ENCODE measurements at regions not wholly inside any gene's neighbourhood (a gene's known extent, or its start where the extent isn't known, plus 50 kb on each side); places are given as distances from the start of the nearest gene placed in this dataset.

DNA sequence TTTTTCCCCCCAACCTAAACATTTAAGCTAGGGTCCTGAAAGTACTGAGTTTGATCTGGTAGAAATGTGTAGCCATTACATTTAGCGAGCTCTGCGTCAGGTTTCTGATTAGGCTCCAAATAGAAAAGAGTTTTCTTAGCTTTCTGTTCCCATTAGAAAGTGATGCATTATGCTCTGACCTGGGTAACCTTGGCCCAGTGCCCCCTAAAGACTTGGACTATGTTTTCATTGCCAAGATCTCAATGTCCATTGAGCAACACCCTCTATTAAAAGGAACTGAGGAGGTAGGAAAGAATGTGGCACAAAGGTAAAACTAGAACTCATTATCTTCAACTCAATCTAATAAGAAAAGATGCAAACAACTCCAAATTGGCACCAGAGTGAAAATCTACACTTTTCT lies 358.9 kb upstream of the PCSK5 start:
- H3K79me2 ChIP-seq (ENCODE audit: control insufficient read depth, insufficient read depth, low read length) = no peaks in the 10 kb centered on the region
- H3K23ac ChIP-seq (ENCODE audit: low read length) = no peak overlapping the region
- no peak overlapping the region for H3K27ac ChIP-seq (ENCODE audit: low read depth, low read length)
- no peak overlapping the region for H3K18ac ChIP-seq (ENCODE audit: low read length)
- H3K4me3 ChIP-seq (ENCODE audit: low read length) = no peak overlapping the region
- H3K4ac ChIP-seq (ENCODE audit: low read depth, low read length) = no peak overlapping the region
- no peak overlapping the region for H2BK15ac ChIP-seq (replicated peaks; ENCODE audit: low read depth)
- no peak overlapping the region for H4K8ac ChIP-seq (ENCODE audit: low read depth, low read length)
- no peak overlapping the region for H3K4me2 ChIP-seq (ENCODE audit: low read length)
- no peaks in the 10 kb centered on the region for H3K36me3 ChIP-seq (ENCODE audit: control insufficient read depth, insufficient read depth, low read length)
- no CpG with 5 or more reads among the region's 2 CpGs for WGBS (ENCODE audit: extremely low coverage, insufficient coverage, low lambda C conversion rate)
- DNase-seq = no peak
- H3K79me1 ChIP-seq (ENCODE audit: low read length) = no peaks in the 10 kb centered on the region
- no peak overlapping the region for H2BK120ac ChIP-seq (ENCODE audit: low read depth, low read length)
- no peak overlapping the region for H3K9ac ChIP-seq (ENCODE audit: low read length)
- H3K56ac ChIP-seq (ENCODE audit: low read length) = no peak overlapping the region
- no peak overlapping the region for H4K5ac ChIP-seq (ENCODE audit: low read length)
- H3K4me1 ChIP-seq (ENCODE audit: control insufficient read depth, low read depth, low read length) = no peaks in the 10 kb centered on the region
- H3K27me3 ChIP-seq (ENCODE audit: insufficient read depth, low read length, poor library complexity) = no peaks in the 10 kb centered on the region
- no peak overlapping the region for H2BK5ac ChIP-seq (ENCODE audit: low read length)
- H2AK5ac ChIP-seq (ENCODE audit: low read length) = no peak overlapping the region

DNA sequence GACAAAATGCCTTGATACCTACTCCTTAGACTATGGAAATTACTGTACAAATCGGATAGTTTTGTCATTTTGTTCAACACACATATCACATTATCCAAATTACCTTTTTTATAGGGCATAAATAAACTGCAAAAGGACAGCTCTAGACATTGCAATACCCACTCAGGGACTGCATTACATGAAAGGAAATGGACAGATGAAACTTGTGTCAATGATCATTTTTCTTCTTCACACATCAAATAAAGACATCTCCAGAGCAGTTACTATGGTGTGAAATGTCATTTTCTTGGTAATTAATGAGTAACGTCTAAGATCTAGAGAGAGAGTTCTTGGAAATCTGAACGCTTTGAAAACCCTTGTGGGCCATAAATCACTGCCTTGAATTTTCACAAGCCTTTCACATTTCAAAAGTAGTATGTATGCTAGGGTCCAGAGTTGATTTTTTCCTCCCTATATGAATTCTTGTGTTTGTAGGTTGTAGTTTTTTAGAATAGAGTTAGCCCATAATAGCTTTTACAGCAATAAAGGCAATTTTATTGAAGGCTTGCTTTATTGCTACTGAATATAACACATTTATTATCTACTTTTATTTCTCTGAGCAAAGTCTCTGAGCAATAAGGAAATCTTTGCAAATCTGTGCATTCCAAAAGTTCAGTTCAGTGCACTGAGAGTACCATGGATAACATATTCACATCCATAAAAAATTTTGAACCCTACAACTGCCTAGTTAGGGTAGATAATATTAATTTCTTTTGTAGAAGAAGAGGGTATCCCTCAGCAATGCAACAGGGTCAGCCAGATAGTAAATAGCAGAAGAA lies 358.0 kb upstream of the PCSK5 start:
- no peak overlapping the region for H2BK5ac ChIP-seq (ENCODE audit: low read length)
- H3K79me1 ChIP-seq (ENCODE audit: low read length) = no peaks in the 10 kb centered on the region
- H3K36me3 ChIP-seq (ENCODE audit: control insufficient read depth, insufficient read depth, low read length) = no peaks in the 10 kb centered on the region
- no peak overlapping the region for H3K4me3 ChIP-seq (ENCODE audit: low read length)
- H3K27ac ChIP-seq (ENCODE audit: low read depth, low read length) = no peak overlapping the region
- H2BK15ac ChIP-seq (replicated peaks; ENCODE audit: low read depth) = no peak overlapping the region
- no peak overlapping the region for H3K18ac ChIP-seq (ENCODE audit: low read length)
- H3K27me3 ChIP-seq (ENCODE audit: insufficient read depth, low read length, poor library complexity) = no peaks in the 10 kb centered on the region
- no peaks in the 10 kb centered on the region for H3K79me2 ChIP-seq (ENCODE audit: control insufficient read depth, insufficient read depth, low read length)
- H3K9ac ChIP-seq (ENCODE audit: low read length) = no peak overlapping the region
- no peak overlapping the region for H2BK120ac ChIP-seq (ENCODE audit: low read depth, low read length)
- no peak overlapping the region for H4K5ac ChIP-seq (ENCODE audit: low read length)
- H4K8ac ChIP-seq (ENCODE audit: low read depth, low read length) = no peak overlapping the region
- H2AK5ac ChIP-seq (ENCODE audit: low read length) = no peak overlapping the region
- H3K23ac ChIP-seq (ENCODE audit: low read length) = no peak overlapping the region
- H3K4me1 ChIP-seq (ENCODE audit: control insufficient read depth, low read depth, low read length) = no peaks in the 10 kb centered on the region
- no peak overlapping the region for H3K4me2 ChIP-seq (ENCODE audit: low read length)
- WGBS (ENCODE audit: extremely low coverage, insufficient coverage, low lambda C conversion rate) = no CpG with 5 or more reads among the region's 3 CpGs
- no peak for DNase-seq
- H3K4ac ChIP-seq (ENCODE audit: low read depth, low read length) = no peak overlapping the region
- H3K56ac ChIP-seq (ENCODE audit: low read length) = no peak overlapping the region

DNA sequence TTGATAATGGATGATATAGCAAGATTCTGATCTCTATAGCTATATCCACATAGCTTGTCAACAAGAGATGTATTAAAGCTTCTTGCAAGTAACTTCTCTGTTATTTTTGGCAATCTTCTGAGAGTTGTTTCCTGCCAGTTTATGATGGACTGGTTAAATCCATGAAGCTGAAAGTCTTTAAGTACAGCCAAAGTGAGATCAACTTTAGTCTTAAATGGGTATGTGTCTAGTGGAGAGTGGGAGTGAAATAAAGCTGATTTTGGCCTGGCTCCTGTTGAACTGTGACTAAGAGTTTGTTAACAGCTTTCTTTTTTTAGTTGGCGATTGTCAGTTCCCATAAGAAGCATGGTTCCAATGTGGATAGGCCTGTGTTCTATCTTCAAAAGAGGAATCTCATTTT lies 350.9 kb upstream of the PCSK5 start:
- H3K18ac ChIP-seq (ENCODE audit: low read length) = no peak overlapping the region
- H3K27me3 ChIP-seq (ENCODE audit: insufficient read depth, low read length, poor library complexity) = no peaks in the 10 kb centered on the region
- no peak overlapping the region for H4K8ac ChIP-seq (ENCODE audit: low read depth, low read length)
- H3K4me3 ChIP-seq (ENCODE audit: low read length) = no peak overlapping the region
- H3K79me2 ChIP-seq (ENCODE audit: control insufficient read depth, insufficient read depth, low read length) = no peaks in the 10 kb centered on the region
- DNase-seq = no peak
- no peak overlapping the region for H3K56ac ChIP-seq (ENCODE audit: low read length)
- H2BK15ac ChIP-seq (replicated peaks; ENCODE audit: low read depth) = no peak overlapping the region
- H3K79me1 ChIP-seq (ENCODE audit: low read length) = no peaks in the 10 kb centered on the region
- no CpG with 5 or more reads among the region's 1 CpG for WGBS (ENCODE audit: extremely low coverage, insufficient coverage, low lambda C conversion rate)
- H2BK120ac ChIP-seq (ENCODE audit: low read depth, low read length) = no peak overlapping the region
- no peak overlapping the region for H3K9ac ChIP-seq (ENCODE audit: low read length)
- H3K36me3 ChIP-seq (ENCODE audit: control insufficient read depth, insufficient read depth, low read length) = no peaks in the 10 kb centered on the region
- H2BK5ac ChIP-seq (ENCODE audit: low read length) = no peak overlapping the region
- no peak overlapping the region for H3K23ac ChIP-seq (ENCODE audit: low read length)
- H3K4me2 ChIP-seq (ENCODE audit: low read length) = no peak overlapping the region
- no peak overlapping the region for H3K27ac ChIP-seq (ENCODE audit: low read depth, low read length)
- no peak overlapping the region for H2AK5ac ChIP-seq (ENCODE audit: low read length)
- no peaks in the 10 kb centered on the region for H3K4me1 ChIP-seq (ENCODE audit: control insufficient read depth, low read depth, low read length)
- no peak overlapping the region for H3K4ac ChIP-seq (ENCODE audit: low read depth, low read length)
- H4K5ac ChIP-seq (ENCODE audit: low read length) = no peak overlapping the region

DNA sequence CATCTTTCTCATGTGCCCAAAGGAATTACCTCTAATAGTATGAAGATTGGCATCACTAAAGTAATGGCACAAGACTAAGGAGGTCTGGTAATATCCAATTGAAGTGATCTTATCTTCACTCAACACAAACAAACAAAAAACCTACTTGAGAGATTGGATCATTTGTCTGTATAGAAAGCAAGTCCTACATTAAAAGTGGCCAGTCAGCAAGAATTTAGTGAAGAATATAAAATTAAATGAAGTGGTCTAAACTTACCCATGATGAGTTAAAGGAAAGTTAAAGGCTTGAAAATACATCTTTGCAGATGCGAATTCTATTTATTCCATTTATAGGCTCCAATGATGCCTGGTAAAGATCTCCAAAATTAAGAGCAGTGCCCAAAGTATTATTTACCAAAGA lies 350.3 kb upstream of the PCSK5 start:
- Histone ChIP-seq H2BK5ac (ENCODE audit: low read length) (no peak overlapping the region), H3K79me1 (ENCODE audit: low read length) (no peaks in the 10 kb centered on the region), H4K5ac (ENCODE audit: low read length) (no peak overlapping the region), H3K4me2 (ENCODE audit: low read length) (no peak overlapping the region), H3K4me3 (ENCODE audit: low read length) (no peak overlapping the region), H3K36me3 (ENCODE audit: control insufficient read depth, insufficient read depth, low read length) (no peaks in the 10 kb centered on the region), H3K23ac (ENCODE audit: low read length) (no peak overlapping the region), H3K18ac (ENCODE audit: low read length) (no peak overlapping the region), H3K79me2 (ENCODE audit: control insufficient read depth, insufficient read depth, low read length) (no peaks in the 10 kb centered on the region), H3K27me3 (ENCODE audit: insufficient read depth, low read length, poor library complexity) (no peaks in the 10 kb centered on the region), H2BK120ac (ENCODE audit: low read depth, low read length) (no peak overlapping the region), H3K4ac (ENCODE audit: low read depth, low read length) (no peak overlapping the region), H2AK5ac (ENCODE audit: low read length) (no peak overlapping the region), H4K8ac (ENCODE audit: low read depth, low read length) (no peak overlapping the region), H2BK15ac (replicated peaks; ENCODE audit: low read depth) (no peak overlapping the region), H3K9ac (ENCODE audit: low read length) (no peak overlapping the region), H3K27ac (ENCODE audit: low read depth, low read length) (no peak overlapping the region), H3K4me1 (ENCODE audit: control insufficient read depth, low read depth, low read length) (no peaks in the 10 kb centered on the region), H3K56ac (ENCODE audit: low read length) (no peak overlapping the region)
- no CpG with 5 or more reads among the region's 1 CpG for WGBS (ENCODE audit: extremely low coverage, insufficient coverage, low lambda C conversion rate)
- DNase-seq = no peak

DNA sequence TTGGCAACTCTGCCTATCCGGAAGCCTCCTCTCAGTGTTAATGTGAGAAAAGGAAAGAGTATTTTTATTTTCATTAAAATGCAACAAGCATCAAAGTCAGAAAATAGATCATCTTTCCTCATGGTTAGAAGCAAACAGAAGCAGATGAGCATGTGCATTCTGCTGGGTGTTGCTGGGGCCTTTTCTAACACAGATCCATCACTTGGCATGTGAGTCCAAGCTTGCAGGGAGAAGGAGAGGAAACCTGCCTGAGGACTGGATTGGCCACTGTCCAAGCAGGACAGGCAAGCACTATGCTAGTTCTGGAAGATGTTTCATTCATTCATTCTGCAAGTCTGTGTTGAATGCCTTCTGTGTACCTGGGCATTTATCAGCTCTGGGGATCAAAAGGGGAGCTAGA lies 348.7 kb upstream of the PCSK5 start:
- Histone ChIP-seq H3K4me2 (ENCODE audit: low read length) (no peak overlapping the region), H2AK5ac (ENCODE audit: low read length) (no peak overlapping the region), H3K27ac (ENCODE audit: low read depth, low read length) (no peak overlapping the region), H4K8ac (ENCODE audit: low read depth, low read length) (no peak overlapping the region), H4K5ac (ENCODE audit: low read length) (no peak overlapping the region), H2BK5ac (ENCODE audit: low read length) (no peak overlapping the region), H2BK15ac (replicated peaks; ENCODE audit: low read depth) (no peak overlapping the region), H3K23ac (ENCODE audit: low read length) (no peak overlapping the region), H3K9ac (ENCODE audit: low read length) (no peak overlapping the region), H3K36me3 (ENCODE audit: control insufficient read depth, insufficient read depth, low read length) (no peaks in the 10 kb centered on the region), H3K79me1 (ENCODE audit: low read length) (no peaks in the 10 kb centered on the region), H3K18ac (ENCODE audit: low read length) (no peak overlapping the region), H3K27me3 (ENCODE audit: insufficient read depth, low read length, poor library complexity) (no peaks in the 10 kb centered on the region), H3K4me1 (ENCODE audit: control insufficient read depth, low read depth, low read length) (no peaks in the 10 kb centered on the region), H2BK120ac (ENCODE audit: low read depth, low read length) (no peak overlapping the region), H3K4ac (ENCODE audit: low read depth, low read length) (no peak overlapping the region), H3K56ac (ENCODE audit: low read length) (no peak overlapping the region), H3K79me2 (ENCODE audit: control insufficient read depth, insufficient read depth, low read length) (no peaks in the 10 kb centered on the region), H3K4me3 (ENCODE audit: low read length) (no peak overlapping the region)
- WGBS (ENCODE audit: extremely low coverage, insufficient coverage, low lambda C conversion rate) = no CpG with 5 or more reads among the region's 1 CpG
- no peak for DNase-seq

DNA sequence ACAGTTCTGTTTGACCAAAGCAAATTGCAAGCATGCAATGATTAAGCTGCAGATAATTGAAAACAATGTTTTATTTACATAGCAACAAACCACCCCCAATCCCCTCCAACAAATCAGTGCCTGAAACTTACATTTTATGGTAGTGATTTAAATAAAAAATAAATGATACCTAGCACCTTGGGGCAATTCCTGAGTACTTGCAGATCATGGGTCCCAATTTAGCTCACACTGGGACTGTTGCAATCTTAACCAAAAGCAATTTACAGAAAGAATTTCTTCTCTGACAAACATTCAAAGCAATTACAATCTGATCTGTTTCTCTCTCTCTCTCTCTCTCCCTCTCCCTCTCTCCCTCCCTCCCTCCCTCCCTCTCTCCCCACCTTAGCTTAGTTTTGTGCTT lies 345.7 kb upstream of the PCSK5 start:
- no peak overlapping the region for H2AK5ac ChIP-seq (ENCODE audit: low read length)
- H3K36me3 ChIP-seq (ENCODE audit: control insufficient read depth, insufficient read depth, low read length) = no peaks in the 10 kb centered on the region
- H3K23ac ChIP-seq (ENCODE audit: low read length) = no peak overlapping the region
- no peak overlapping the region for H4K8ac ChIP-seq (ENCODE audit: low read depth, low read length)
- H3K18ac ChIP-seq (ENCODE audit: low read length) = no peak overlapping the region
- no peak overlapping the region for H3K27ac ChIP-seq (ENCODE audit: low read depth, low read length)
- H3K79me2 ChIP-seq (ENCODE audit: control insufficient read depth, insufficient read depth, low read length) = no peaks in the 10 kb centered on the region
- no peak for DNase-seq
- H3K4me3 ChIP-seq (ENCODE audit: low read length) = no peak overlapping the region
- no peaks in the 10 kb centered on the region for H3K4me1 ChIP-seq (ENCODE audit: control insufficient read depth, low read depth, low read length)
- no peaks in the 10 kb centered on the region for H3K79me1 ChIP-seq (ENCODE audit: low read length)
- no peaks in the 10 kb centered on the region for H3K27me3 ChIP-seq (ENCODE audit: insufficient read depth, low read length, poor library complexity)
- H2BK15ac ChIP-seq (replicated peaks; ENCODE audit: low read depth) = no peak overlapping the region
- H3K9ac ChIP-seq (ENCODE audit: low read length) = no peak overlapping the region
- no peak overlapping the region for H3K4ac ChIP-seq (ENCODE audit: low read depth, low read length)
- no peak overlapping the region for H3K56ac ChIP-seq (ENCODE audit: low read length)
- H2BK5ac ChIP-seq (ENCODE audit: low read length) = no peak overlapping the region
- no peak overlapping the region for H4K5ac ChIP-seq (ENCODE audit: low read length)
- no peak overlapping the region for H2BK120ac ChIP-seq (ENCODE audit: low read depth, low read length)
- no peak overlapping the region for H3K4me2 ChIP-seq (ENCODE audit: low read length)
